AG10803 (cell line): ENCODE measurements at regions not wholly inside any gene's neighbourhood (a gene's known extent, or its start where the extent isn't known, plus 50 kb on each side); places are given as distances from the start of the nearest gene placed in this dataset.

Experiments
- DNase-seq: peaks from one replicate; pipeline ENCODE4 v3.0.0; 2010; ENCODE audit warnings: low read depth
- H3K4me3 ChIP-seq: 2 replicates; pipeline ENCODE4 v1.5.1; 2011; ENCODE audit warnings: mild to moderate bottlenecking, low read length, control low read depth
- TF ChIP-seq, protein P1 (sequence below): conservative IDR thresholded peaks from 2 replicates; pipeline ENCODE4 v1.5.1; 2011; ENCODE audit warnings: mild to moderate bottlenecking, low read length, control low read depth, inconsistent platforms

DNA sequence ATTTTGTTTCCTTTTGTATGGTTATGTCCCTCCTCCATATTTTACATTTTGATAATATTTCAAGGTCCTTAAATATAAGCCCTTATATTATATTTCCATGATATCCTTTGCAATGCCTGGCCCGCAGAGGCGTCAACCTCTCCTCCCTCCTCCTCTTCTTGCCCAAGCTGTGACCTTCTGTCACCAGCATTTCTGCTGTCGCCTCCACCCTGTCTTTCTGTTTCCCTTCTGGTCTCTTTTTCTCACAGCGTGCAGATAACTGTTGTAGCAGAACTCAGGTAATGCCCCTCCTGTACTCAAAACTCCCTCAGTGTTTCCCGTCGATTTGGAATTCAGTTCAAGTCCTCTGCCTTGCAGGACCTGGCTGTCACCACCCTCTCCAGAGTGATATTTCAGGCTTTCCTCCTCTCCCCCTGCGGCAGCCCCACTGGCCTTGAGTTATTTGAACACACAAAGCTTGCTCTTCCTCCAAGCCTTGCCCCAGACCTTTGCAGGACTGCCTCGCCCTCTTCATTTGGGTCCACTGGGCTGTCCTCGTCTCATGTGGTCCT lies 709.3 kb downstream of the DCDC2C start:
- TF ChIP-seq, protein P1, sequence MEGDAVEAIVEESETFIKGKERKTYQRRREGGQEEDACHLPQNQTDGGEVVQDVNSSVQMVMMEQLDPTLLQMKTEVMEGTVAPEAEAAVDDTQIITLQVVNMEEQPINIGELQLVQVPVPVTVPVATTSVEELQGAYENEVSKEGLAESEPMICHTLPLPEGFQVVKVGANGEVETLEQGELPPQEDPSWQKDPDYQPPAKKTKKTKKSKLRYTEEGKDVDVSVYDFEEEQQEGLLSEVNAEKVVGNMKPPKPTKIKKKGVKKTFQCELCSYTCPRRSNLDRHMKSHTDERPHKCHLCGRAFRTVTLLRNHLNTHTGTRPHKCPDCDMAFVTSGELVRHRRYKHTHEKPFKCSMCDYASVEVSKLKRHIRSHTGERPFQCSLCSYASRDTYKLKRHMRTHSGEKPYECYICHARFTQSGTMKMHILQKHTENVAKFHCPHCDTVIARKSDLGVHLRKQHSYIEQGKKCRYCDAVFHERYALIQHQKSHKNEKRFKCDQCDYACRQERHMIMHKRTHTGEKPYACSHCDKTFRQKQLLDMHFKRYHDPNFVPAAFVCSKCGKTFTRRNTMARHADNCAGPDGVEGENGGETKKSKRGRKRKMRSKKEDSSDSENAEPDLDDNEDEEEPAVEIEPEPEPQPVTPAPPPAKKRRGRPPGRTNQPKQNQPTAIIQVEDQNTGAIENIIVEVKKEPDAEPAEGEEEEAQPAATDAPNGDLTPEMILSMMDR, result no peak
- H3K4me3 ChIP-seq, result no peak overlapping the region
- DNase-seq, result no peak

DNA sequence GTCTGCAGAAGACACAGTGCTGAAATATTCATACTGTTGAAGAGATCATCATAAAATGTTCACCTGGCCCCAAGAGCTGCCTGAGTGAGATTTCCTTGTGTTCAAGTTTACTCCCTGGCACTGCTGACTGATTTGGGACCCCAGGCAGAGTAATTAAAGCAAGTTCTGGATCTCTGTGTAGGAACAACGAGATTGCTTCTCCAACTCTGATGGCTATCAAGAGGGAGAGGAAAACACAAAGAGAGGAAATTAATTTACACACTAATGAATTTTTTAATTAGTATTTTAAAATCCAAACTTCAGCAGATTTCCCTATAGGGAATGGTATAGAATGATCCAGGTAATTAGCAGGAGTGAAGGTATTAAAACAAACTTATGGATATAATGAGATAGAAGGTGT lies 711.8 kb downstream of the DCDC2C start:
- DNase-seq, result no peak
- TF ChIP-seq, protein P1, result no peak
- no peak overlapping the region for H3K4me3 ChIP-seq

DNA sequence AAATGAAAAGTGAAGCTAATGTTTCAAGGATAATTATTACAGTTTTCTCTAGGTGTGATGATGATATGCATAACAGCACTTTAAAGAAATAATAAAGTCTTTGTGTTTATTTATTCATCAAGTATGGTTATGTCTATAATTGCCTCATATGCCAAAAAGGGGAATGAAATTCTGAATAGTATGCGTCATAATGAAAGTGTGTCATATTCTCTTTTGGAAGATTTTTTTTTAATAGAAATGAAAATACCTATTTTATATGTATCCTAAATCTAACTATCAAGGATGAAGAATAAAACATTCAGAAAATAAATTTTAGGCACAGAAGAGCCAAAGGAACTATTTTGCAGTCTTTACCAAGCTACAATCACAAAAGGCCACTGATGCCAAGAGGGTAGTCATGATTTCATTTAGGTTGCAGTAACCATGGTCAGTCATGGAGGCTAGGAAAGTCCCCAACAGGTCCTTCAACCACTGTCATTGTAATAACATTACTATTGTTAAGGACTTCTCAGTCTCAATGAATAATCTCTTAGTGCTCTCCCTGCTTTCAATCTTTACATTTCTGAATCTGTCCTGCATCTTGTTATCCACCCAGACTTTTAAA lies 712.5 kb downstream of the DCDC2C start:
- TF ChIP-seq, protein P1, result no peak
- DNase-seq, result no peak

DNA sequence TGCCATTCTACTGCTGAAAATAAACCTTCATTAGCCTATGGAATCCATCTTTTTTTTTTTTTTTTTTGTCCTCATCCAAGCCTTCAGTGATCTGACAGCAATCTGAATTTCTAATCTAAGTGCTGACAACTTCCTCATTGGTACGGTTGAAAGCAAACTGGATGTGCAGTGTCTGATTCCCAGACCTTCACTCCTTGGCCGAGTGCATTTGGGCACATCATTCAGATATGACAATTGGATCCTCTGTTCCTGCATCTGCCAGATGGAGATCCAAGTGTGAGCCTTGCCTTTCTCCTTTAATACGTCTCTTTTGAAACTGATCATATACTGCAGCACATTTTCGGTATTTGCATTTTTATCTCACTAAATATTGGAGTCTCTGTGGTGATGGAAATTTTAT lies 713.1 kb downstream of the DCDC2C start:
- no peak overlapping the region for H3K4me3 ChIP-seq
- TF ChIP-seq, protein P1, result no peak
- DNase-seq, result no peak

More for the DNA sequence above, 712.5 kb downstream of the DCDC2C start:
- no peak overlapping the region for H3K4me3 ChIP-seq

DNA sequence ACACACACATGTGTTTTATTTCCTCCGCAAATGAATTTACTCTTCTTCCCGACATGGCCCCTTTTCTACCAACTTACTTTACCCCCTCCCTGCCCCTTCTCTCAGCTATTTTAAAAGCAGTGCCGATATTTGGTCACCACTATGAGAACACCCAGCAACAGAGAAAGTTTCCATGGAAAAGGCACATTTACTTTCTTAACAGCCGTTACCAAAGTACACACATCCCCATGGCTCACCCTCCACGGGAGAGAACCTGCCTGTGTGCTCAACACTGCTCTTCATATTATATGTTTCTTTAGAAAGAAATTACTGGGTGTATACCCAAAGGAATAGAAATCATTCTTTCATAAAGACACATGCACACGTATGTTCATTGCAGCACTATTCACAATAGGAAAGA lies 714.4 kb downstream of the DCDC2C start:
- TF ChIP-seq, protein P1, result no peak
- DNase-seq, result no peak
- no peak overlapping the region for H3K4me3 ChIP-seq

DNA sequence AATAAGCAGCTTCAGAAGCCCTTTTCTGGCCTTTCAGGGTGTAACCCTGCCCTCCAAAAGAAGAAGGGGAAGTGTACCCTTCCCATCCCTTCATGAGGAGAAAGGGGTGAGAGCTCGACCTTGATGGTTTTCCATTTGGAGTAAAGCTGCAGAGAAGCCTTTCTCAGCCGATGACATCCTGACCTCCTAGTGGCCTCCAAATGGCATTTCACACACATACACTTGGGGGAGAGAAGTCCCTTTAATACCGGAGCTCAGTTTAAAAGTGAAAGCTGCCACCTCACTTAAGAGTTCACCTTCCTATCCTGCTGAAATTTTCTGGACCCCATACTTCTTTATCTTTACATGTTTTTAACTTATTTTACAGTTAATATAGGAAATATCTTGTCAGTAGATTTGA lies 716.7 kb downstream of the DCDC2C start:
- TF ChIP-seq, protein P1, result no peak
- DNase-seq, result no peak
- no peak overlapping the region for H3K4me3 ChIP-seq

DNA sequence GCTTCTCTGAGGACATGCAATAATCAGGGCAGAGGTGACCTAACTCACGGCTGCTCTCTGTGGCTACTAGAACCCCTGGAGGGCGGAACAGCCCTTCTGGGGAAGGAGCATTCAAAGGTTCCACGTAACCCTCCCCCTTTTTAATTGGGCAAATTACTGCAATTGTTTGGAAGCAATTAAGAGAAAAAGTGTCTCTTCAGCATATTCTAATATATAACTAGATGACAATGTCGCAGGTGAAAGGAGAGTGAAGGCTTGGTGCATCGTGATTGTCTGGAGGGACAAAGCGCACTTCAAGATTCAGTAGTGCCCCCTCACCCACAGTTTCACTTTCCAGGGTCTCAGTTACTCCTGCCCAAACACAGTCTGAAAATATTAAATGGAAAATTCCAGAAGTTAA lies 720.8 kb downstream of the DCDC2C start:
- H3K4me3 ChIP-seq, result no peak overlapping the region
- no peak for DNase-seq
- TF ChIP-seq, protein P1, result no peak
